GM21528 (cell line): ENCODE measurements at regions not wholly inside any gene's neighbourhood (a gene's known extent, or its start where the extent isn't known, plus 50 kb on each side); places are given as distances from the start of the nearest gene placed in this dataset.

Experiments
- ATAC-seq: cut with Tn5 transposase; IDR thresholded peaks from one replicate; pipeline ENCODE4 v1.9.1; 2021; ENCODE audit warnings: mild to moderate bottlenecking, moderate library complexity; ENCODE audit not compliant: unreplicated experiment, low FRiP score

- no peak for ATAC-seq
Observed at GRCh38 chr13:44165889-44166496, 207.6 kb upstream of the SERP2 start.

DNA sequence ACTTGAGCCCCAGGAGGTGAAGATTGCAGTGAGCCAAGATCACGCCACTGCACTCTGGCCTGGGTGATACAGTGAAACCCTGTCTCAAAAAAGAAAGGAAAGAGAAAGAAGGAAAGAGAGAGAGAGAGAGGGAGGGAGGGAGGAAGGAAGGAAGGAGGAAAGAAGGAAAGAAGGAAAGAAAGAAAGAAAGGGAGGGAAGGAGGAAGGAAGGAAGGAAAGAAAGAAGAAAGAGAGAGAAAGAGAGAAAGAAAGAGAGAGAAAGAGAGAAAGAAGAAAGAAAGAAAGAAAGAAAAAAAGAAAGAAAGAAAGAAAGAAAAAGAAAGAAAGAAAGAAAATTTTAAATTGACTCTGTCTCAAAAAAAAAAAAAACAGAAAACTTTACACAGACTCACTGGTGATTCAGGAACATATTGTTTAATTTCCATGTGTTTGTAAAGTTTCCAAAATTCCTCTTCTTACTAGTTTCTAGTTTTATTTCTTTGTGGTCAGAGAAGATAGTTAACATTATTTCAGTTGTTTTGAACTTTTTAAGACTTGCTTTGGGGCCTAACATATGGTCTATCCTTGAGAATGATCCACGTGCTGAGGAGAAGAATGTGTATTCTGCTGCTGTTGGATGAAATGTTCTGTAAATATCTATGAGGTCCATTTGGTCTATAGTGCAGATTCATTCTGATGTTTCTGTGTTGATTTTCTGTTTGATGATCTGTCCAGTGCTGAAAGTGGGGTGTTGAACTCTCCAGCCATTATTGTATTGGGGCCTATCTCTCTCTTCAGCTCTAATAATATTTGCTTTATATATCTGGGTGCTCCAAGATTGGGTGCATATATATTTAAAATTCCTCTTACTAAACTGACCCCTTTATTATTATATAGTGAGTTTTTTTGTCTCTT is 204.4 kb upstream of the SERP2 start:
- no peak for ATAC-seq

GRCh38 chr13:44170731-44171130 is 202.9 kb upstream of the SERP2 start:
- ATAC-seq, result no peak

DNA sequence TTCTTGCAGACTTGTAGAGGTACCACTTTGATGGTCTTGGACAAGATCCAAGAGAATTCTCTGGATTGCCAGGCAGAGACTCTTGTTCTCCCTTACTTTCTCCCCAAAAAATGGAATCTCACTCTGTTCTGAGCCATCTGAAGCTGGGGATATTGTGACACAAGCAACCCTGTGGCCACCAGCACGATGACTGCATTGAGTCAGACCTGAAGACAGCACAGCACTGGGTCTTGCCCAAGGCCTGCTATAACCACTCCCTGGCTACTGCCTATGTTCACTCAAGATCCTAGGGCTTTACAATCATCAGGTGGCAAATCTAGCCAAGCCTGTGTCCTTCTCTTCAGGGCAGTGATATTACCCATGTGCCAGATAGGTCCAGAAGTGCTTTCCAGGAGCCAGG is 202.5 kb upstream of the SERP2 start:
- ATAC-seq, result no peak

DNA sequence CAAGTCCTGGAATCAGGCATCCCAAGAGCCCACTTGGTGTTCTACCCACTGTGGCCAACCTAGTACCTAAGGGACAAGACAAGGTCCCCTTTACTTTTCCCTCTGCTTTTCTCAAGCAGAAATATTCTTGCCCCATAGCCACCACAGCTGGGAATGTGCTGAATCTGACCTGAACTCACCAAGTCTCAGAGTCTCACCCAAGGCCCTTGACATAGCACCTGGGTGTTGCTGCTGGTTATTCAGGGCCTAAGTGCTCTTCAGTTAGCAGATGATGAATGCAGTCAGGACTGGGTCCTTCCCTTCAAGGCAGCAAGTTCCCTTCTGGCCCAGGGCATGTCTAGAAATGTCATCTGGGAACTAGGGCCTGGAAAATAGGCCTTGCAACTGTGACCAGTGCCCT is 201.8 kb upstream of the SERP2 start:
- ATAC-seq, result no peak

- ATAC-seq, result no peak
Observed at GRCh38 chr13:44172281-44172810, 201.3 kb upstream of the SERP2 start.

DNA sequence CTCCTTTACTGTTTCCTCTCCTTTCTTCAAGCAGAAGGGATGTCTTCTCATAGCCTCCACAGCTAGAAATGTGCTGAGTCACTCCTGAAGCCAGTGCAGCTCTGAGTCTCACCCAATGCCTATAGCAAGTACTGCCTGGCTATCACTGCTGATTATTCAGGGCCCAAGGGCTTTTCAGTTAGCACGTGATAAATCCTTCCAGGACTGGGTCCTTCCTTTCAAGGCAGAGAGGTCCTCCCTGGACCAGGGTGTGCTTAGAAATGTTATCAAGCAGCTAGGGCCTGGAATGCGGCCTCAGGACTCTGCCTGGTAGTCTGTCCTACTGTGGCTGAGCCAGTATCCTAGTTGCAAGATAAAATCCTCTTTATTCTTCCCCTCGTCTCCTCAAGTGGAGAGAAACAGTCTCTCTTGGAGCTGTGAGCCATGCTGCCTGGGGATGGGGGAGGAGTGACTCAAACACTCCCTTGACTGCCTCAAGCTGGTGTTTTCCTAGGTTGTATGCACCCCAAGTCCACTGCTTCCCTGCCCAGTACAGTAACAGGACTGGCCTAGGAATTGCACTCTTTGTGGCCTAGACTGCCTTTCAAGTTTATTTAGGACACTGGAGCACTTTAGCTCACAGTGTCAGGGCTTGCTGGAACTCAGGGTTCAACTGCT is 198.7 kb upstream of the SERP2 start:
- no peak for ATAC-seq

- ATAC-seq, result no peak
Observed at GRCh38 chr13:44176173-44176572, 197.5 kb upstream of the SERP2 start.

- no peak for ATAC-seq
Observed at GRCh38 chr13:44180876-44181536, 192.6 kb upstream of the SERP2 start.

GRCh38 chr13:44181931-44182330 is 191.7 kb upstream of the SERP2 start:
- ATAC-seq, result no peak

- no peak for ATAC-seq
Observed at GRCh38 chr13:44184740-44185139, 188.9 kb upstream of the SERP2 start.

- no peak for ATAC-seq
Observed at GRCh38 chr13:44188257-44188656, 185.4 kb upstream of the SERP2 start.

- ATAC-seq, result no peak
Observed at GRCh38 chr13:44189085-44189484, 184.5 kb upstream of the SERP2 start.

DNA sequence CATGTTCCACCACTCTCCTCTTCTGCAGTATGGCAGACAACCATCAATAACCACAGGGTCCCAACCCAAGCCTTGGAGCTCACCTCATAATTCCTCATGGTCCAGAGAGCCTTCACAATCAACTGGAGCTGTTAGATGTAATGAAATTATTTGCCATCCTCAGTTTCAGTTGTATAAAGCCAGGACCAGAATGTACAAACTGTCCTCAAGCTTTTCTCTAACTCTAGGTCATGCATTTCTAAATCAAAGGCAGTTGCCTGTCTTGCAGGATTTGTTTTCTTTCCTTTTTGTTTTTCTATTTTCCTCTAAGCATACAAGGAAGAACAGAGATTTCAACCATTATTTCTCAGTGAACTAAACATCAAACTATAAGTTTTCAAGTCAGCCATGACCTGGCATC is 182.5 kb upstream of the SERP2 start:
- ATAC-seq, result no peak

DNA sequence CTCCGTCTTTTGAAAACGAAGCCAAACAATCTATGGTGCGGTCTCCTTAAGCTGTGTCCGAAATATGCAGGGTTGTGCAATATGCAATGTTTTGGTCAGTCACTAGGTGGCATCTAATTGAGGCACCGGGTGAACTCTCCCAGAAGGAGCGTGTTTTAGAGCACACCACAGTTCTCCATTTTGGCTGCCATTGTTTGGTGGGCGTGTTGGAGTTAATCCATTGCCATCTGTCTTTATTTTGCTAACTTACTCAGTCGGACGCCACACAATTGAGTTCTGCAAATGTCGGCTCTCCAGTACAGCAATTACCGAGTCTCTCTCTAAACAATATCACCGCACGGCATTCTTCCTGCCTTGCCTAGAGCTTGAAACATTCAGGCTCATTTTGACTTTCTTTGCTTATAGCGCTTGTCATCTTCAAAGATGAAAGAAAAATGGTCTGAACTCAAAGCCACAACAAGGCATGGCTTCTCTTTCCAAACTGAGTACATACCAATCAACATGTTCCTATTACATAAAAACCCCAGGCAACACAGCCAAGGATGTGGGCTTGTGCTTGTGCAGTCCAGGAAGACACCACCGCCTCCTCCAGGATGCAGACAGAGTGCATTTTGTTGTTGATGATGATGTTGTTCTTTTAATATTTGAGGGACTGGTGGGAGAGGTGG is 182.0 kb upstream of the SERP2 start:
- ATAC-seq, result no peak

- ATAC-seq, result no peak
Observed at GRCh38 chr13:44193731-44194130, 179.9 kb upstream of the SERP2 start.

GRCh38 chr13:44195245-44195644 is 178.4 kb upstream of the SERP2 start:
- no peak for ATAC-seq

DNA sequence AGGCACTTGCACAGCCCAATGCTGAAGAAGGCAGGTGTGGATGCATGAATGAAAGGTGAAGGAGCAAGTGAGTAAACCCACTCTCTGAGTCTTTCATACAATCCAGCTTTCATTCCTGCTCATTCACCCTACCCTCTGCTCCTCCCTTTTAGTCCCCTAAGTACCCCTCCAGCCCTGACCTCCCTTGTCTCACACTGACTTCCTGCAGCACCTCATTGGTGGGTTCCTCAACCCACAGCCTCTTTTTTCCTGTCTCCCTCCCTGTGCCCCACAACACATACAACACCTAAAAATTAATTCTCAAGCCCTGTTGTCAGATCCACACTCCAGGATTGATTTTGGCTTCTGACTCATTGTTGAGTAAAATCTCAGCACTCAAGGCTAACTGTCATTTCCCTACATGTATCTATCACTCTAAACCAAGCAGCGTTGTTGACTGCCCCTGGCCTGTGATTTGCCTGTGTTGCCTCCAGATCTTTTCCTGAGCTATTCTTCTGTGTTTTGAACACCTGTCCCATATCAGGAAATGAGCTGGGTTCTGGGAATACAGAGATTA is 177.3 kb upstream of the SERP2 start:
- ATAC-seq, result no peak

- ATAC-seq, result peak; percentile 69
Observed at GRCh38 chr13:44197791-44198770, 175.5 kb upstream of the SERP2 start.
